GM21515 (cell line): ENCODE measurements at regions not wholly inside any gene's neighbourhood (a gene's known extent, or its start where the extent isn't known, plus 50 kb on each side); places are given as distances from the start of the nearest gene placed in this dataset.
A peak's percentile ranks its signal among the peaks of the same experiment; 100 is the strongest.
"Not testable (repeated sequence)": the region's sequence is repeated elsewhere in the genome, so short reads cannot be mapped to it uniquely, and the experiment has no call there.

ENCODE experiments used
- ATAC-seq: cut with Tn5 transposase; IDR thresholded peaks from one replicate; pipeline ENCODE4 v1.9.1; 2021; ENCODE audit not compliant: unreplicated experiment

- no peak for ATAC-seq
Measured at GRCh38 chr17:64785011-64785421, 122.9 kb upstream of the SMURF2 start.

- ATAC-seq = no peak
Measured at GRCh38 chr17:64784353-64785010, 122.4 kb upstream of the SMURF2 start.

GRCh38 chr17:64783556-64784352 lies 121.6 kb upstream of the SMURF2 start:
- ATAC-seq = no peak

GRCh38 chr17:64783031-64783461 lies 120.9 kb upstream of the SMURF2 start:
- ATAC-seq = no peak

- no peak for ATAC-seq
Measured at GRCh38 chr17:64781810-64782555, 119.9 kb upstream of the SMURF2 start.

GRCh38 chr17:64781014-64781756 lies 119.1 kb upstream of the SMURF2 start:
- ATAC-seq = no peak

- ATAC-seq = no peak
Measured at GRCh38 chr17:64780096-64781013, 118.2 kb upstream of the SMURF2 start.

GRCh38 chr17:64779376-64780095 lies 117.4 kb upstream of the SMURF2 start:
- no peak for ATAC-seq

GRCh38 chr17:64779098-64779375 lies 116.9 kb upstream of the SMURF2 start:
- ATAC-seq = not testable (repeated sequence)

GRCh38 chr17:64778240-64779097 lies 116.4 kb upstream of the SMURF2 start:
- no peak for ATAC-seq

- ATAC-seq = no peak
Measured at GRCh38 chr17:64777415-64778239, 115.5 kb upstream of the SMURF2 start.

- ATAC-seq = peak; percentile 60
Measured at GRCh38 chr17:64776720-64777414, 114.8 kb upstream of the SMURF2 start.

GRCh38 chr17:64775701-64776570 lies 113.8 kb upstream of the SMURF2 start:
- ATAC-seq = no peak

GRCh38 chr17:64774888-64775540 lies 112.9 kb upstream of the SMURF2 start:
- no peak for ATAC-seq

GRCh38 chr17:64773836-64774761 lies 112.0 kb upstream of the SMURF2 start:
- ATAC-seq = no peak
